ENCODE measurements at regions not wholly inside any gene's neighbourhood (a gene's known extent, or its start where the extent isn't known, plus 50 kb on each side); places are given as distances from the start of the nearest gene placed in this dataset.

GRCh38 chr11:11107076-11107723 lies 245.8 kb downstream of the CSNK2A3 start:
- intact Hi-C loops (cut with DNase I), result no loop called here
- TF ChIP-seq CTCF (IDR thresholded peaks at IDR 0.05), result no peak
- DNase-seq (ENCODE audit: low spot score in 2 of 2), result no peak
- no peaks in the 10 kb centered on the region for H3K9me3 ChIP-seq
- no peaks in the 10 kb centered on the region for H3K36me3 ChIP-seq
- H3K4me1 ChIP-seq, result no peaks in the 10 kb centered on the region
- H3K27ac ChIP-seq, result no peak overlapping the region
- no peaks in the 10 kb centered on the region for H3K27me3 ChIP-seq
- H3K4me3 ChIP-seq, result no peak overlapping the region

- intact Hi-C loops (cut with DNase I), result no loop called here
Measured at GRCh38 chr11:11105361-11105760, 247.5 kb upstream of the ZBED5 start.

GRCh38 chr11:11095831-11096723 lies 238.2 kb upstream of the ZBED5 start:
- Histone ChIP-seq H3K36me3 (no peaks in the 10 kb centered on the region), H3K9me3 (no peaks in the 10 kb centered on the region), H3K27me3 (no peaks in the 10 kb centered on the region), H3K4me1 (no peaks in the 10 kb centered on the region), H3K27ac (no peak overlapping the region), H3K4me3 (no peak overlapping the region)
- no peak for TF ChIP-seq CTCF (IDR thresholded peaks at IDR 0.05)
- no peak for DNase-seq (ENCODE audit: low spot score in 2 of 2)
- intact Hi-C loops (cut with DNase I), result no loop called here

More at GRCh38 chr11:11105361-11105760, 247.5 kb upstream of the ZBED5 start:
- Histone ChIP-seq H3K4me3 (no peak overlapping the region), H3K4me1 (no peaks in the 10 kb centered on the region), H3K27me3 (no peaks in the 10 kb centered on the region), H3K36me3 (no peaks in the 10 kb centered on the region), H3K9me3 (no peaks in the 10 kb centered on the region), H3K27ac (no peak overlapping the region)
- no peak for TF ChIP-seq CTCF (IDR thresholded peaks at IDR 0.05)
- no peak for DNase-seq (ENCODE audit: low spot score in 2 of 2)

- Histone ChIP-seq H3K4me1 (no peaks in the 10 kb centered on the region), H3K4me3 (no peak overlapping the region), H3K27me3 (no peaks in the 10 kb centered on the region), H3K27ac (no peak overlapping the region), H3K36me3 (no peaks in the 10 kb centered on the region), H3K9me3 (no peaks in the 10 kb centered on the region)
- TF ChIP-seq CTCF (IDR thresholded peaks at IDR 0.05), result no peak
- DNase-seq (ENCODE audit: low spot score in 2 of 2), result no peak
- intact Hi-C loops (cut with DNase I), result no loop called here
Measured at GRCh38 chr11:11090495-11090894, 232.6 kb upstream of the ZBED5 start.

- TF ChIP-seq CTCF (IDR thresholded peaks at IDR 0.05), result no peak
- H3K4me1 ChIP-seq, result no peaks in the 10 kb centered on the region
- no peak overlapping the region for H3K4me3 ChIP-seq
- no peak overlapping the region for H3K27ac ChIP-seq
- intact Hi-C loops (cut with DNase I), result no loop called here
- H3K9me3 ChIP-seq, result no peaks in the 10 kb centered on the region
- no peaks in the 10 kb centered on the region for H3K36me3 ChIP-seq
- no peaks in the 10 kb centered on the region for H3K27me3 ChIP-seq
- DNase-seq (ENCODE audit: low spot score in 2 of 2), result no peak
Measured at GRCh38 chr11:11089805-11090204, 232.0 kb upstream of the ZBED5 start.
